ENCODE measurements at regions not wholly inside any gene's neighbourhood (a gene's known extent, or its start where the extent isn't known, plus 50 kb on each side); places are given as distances from the start of the nearest gene placed in this dataset.

DNA sequence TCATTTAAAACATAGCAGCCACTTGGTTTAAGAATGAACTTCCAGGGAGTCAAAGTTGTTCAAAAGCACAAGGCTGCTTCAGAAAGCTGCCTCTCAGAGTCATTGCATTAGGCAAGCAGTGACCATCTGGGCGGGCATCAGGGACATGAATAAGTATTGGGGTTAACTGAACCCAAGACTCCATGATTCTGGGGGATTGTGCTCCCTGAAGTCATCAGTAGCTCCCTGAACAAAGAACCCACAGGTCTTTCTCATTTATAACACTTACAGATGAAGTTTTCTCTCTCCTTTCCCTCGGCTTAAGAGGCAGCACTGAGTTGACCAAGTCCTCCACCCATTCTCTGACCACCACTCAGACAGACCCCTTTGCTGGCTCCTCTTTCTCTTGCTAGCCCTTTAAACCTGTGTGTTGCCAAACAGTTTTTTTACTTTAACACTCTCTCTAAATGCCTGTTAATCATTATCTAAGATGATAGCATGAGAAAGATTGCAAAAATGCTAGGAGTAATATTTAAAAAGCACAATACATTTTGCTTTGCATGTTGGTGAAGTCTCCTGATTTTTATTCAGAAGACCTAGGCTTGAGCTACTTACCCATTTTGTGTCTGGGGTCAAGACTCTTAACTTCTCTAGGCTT, 77.0 kb upstream of the ARHGAP29 start:
- no peaks in the 10 kb centered on the region for H3K9me3 ChIP-seq (ENCODE audit: low read length)
- H3K79me2 ChIP-seq (ENCODE audit: low read length): no peaks in the 10 kb centered on the region
- no peak for DNase-seq
- no peaks in the 10 kb centered on the region for H4K20me1 ChIP-seq (ENCODE audit: insufficient read depth, low read depth, low read length)
- H3K27me3 ChIP-seq (ENCODE audit: low read length): no peaks in the 10 kb centered on the region
- H2AFZ ChIP-seq (ENCODE audit: low read length): no peak overlapping the region
- no peaks in the 10 kb centered on the region for H3K4me1 ChIP-seq (ENCODE audit: low read length)
- no peak overlapping the region for H3K4me2 ChIP-seq (ENCODE audit: low read depth, low read length, poor library complexity, severe bottlenecking)
- no peaks in the 10 kb centered on the region for H3K9me2 ChIP-seq (replicated peaks; ENCODE audit: insufficient read depth, low read length)
- H3K36me3 ChIP-seq (ENCODE audit: insufficient read depth, low read length): no peaks in the 10 kb centered on the region
- no peak overlapping the region for H3K9ac ChIP-seq (ENCODE audit: low read length)
- no peak overlapping the region for H3K4me3 ChIP-seq (ENCODE audit: low read length)
- H3K27ac ChIP-seq (ENCODE audit: low read length): no peak overlapping the region

DNA sequence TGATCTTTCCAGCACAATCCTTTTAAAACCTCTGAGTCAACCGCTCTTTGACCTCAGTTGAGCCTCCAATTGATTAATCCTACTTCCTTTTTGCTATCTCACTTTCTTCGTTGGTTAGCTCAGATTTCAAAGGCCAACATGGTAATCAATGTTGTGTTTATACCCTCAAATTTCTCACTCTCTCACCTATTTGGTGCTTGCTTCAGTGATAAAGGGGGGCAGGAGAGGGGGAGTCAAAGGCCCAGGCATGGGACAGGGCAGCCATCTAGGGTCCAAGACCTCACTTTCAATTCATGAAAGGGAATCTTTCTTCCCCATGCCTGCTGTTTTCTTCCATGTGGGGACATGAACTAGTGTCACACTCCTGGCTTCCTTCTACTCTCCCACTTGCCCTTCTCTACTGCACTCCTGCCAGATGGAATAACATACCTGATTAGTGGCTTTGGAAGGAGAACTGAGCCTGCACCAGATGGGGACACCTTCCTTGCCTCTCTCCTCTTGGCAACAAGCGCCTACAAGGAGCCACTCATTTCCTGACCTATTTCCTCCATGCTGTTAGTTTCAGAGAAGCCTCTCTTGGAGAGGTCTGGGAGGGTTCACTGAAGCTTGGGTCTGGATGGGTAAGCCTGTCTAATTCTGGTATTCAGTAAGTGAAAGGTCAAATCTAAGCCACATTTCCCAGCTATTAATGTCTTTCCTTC, 73.3 kb upstream of the ARHGAP29 start:
- H2AFZ ChIP-seq (ENCODE audit: low read length): no peak overlapping the region
- no peaks in the 10 kb centered on the region for H3K79me2 ChIP-seq (ENCODE audit: low read length)
- H3K27me3 ChIP-seq (ENCODE audit: low read length): no peaks in the 10 kb centered on the region
- no peak overlapping the region for H3K9ac ChIP-seq (ENCODE audit: low read length)
- H3K4me3 ChIP-seq (ENCODE audit: low read length): no peak overlapping the region
- no peaks in the 10 kb centered on the region for H3K4me1 ChIP-seq (ENCODE audit: low read length)
- no peaks in the 10 kb centered on the region for H3K9me3 ChIP-seq (ENCODE audit: low read length)
- DNase-seq: no peak
- H4K20me1 ChIP-seq (ENCODE audit: insufficient read depth, low read depth, low read length): no peaks in the 10 kb centered on the region
- H3K36me3 ChIP-seq (ENCODE audit: insufficient read depth, low read length): no peaks in the 10 kb centered on the region
- no peak overlapping the region for H3K27ac ChIP-seq (ENCODE audit: low read length)
- no peak overlapping the region for H3K4me2 ChIP-seq (ENCODE audit: low read depth, low read length, poor library complexity, severe bottlenecking)
- H3K9me2 ChIP-seq (replicated peaks; ENCODE audit: insufficient read depth, low read length): no peaks in the 10 kb centered on the region

DNA sequence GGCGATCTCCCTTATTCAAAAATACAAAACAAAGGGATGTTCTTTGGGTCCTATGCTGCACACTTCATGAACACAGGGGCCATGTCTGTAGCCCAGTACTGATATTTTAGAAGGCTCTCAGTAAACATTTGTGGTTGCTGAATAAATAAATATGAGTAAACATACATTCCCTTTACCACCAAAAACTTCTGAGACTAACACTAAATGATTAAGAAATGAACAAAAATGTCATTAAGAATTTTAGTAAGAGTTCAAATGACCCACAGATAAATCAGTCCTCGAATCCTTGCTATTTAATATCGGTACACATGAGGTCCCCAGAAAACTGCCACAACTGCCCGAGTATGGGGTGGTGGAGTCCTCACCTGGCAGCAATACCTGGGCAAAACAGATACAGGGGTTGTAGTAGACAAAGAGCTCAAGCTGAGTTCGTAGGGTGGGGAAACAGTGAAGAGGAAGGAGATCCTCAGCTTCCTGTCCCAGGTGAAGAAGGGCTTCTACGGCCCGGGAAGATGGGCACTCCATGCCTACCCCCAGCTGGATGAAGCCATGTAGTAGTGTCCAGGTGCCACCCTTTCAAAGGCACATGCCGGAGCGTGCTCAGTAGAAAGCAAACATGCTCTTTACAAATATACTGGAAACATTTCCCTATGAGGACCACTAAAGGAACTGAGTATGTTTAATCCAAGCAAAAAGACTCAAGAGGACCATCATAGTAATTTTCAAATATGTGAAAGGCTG, 72.6 kb upstream of the ARHGAP29 start:
- DNase-seq: no peak
- Histone ChIP-seq H3K4me1 (ENCODE audit: low read length) (no peaks in the 10 kb centered on the region), H4K20me1 (ENCODE audit: insufficient read depth, low read depth, low read length) (no peaks in the 10 kb centered on the region), H2AFZ (ENCODE audit: low read length) (no peak overlapping the region), H3K4me3 (ENCODE audit: low read length) (no peak overlapping the region), H3K9me2 (replicated peaks; ENCODE audit: insufficient read depth, low read length) (no peaks in the 10 kb centered on the region), H3K36me3 (ENCODE audit: insufficient read depth, low read length) (no peaks in the 10 kb centered on the region), H3K9ac (ENCODE audit: low read length) (no peak overlapping the region), H3K27me3 (ENCODE audit: low read length) (no peaks in the 10 kb centered on the region), H3K4me2 (ENCODE audit: low read depth, low read length, poor library complexity, severe bottlenecking) (no peak overlapping the region), H3K27ac (ENCODE audit: low read length) (no peak overlapping the region), H3K9me3 (ENCODE audit: low read length) (no peaks in the 10 kb centered on the region), H3K79me2 (ENCODE audit: low read length) (no peaks in the 10 kb centered on the region)

DNA sequence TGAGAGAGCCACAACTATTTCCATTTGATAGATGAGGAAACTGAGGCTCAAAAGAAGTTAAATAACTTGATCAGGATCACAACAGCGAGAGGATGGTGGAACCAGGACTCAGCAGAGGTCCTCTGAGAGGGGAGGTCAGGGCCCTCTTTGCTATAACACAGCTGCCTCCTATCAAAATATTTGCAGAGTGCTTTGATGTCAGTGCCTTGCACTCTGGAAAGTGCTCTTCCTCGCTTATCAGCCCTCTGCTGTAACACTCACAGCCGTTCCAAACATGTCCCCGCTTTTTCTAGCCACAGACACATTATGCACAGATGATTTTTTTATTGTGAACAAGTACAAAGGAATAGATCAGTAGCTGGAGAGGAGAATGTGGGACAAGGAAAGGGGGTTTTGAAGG, 71.8 kb upstream of the ARHGAP29 start:
- no peak for DNase-seq
- no peak overlapping the region for H2AFZ ChIP-seq (ENCODE audit: low read length)
- no peaks in the 10 kb centered on the region for H3K9me2 ChIP-seq (replicated peaks; ENCODE audit: insufficient read depth, low read length)
- no peak overlapping the region for H3K4me3 ChIP-seq (ENCODE audit: low read length)
- no peaks in the 10 kb centered on the region for H4K20me1 ChIP-seq (ENCODE audit: insufficient read depth, low read depth, low read length)
- no peak overlapping the region for H3K9ac ChIP-seq (ENCODE audit: low read length)
- H3K36me3 ChIP-seq (ENCODE audit: insufficient read depth, low read length): no peaks in the 10 kb centered on the region
- no peaks in the 10 kb centered on the region for H3K27me3 ChIP-seq (ENCODE audit: low read length)
- H3K4me1 ChIP-seq (ENCODE audit: low read length): no peaks in the 10 kb centered on the region
- H3K9me3 ChIP-seq (ENCODE audit: low read length): no peaks in the 10 kb centered on the region
- H3K79me2 ChIP-seq (ENCODE audit: low read length): no peaks in the 10 kb centered on the region
- no peak overlapping the region for H3K27ac ChIP-seq (ENCODE audit: low read length)
- no peak overlapping the region for H3K4me2 ChIP-seq (ENCODE audit: low read depth, low read length, poor library complexity, severe bottlenecking)

DNA sequence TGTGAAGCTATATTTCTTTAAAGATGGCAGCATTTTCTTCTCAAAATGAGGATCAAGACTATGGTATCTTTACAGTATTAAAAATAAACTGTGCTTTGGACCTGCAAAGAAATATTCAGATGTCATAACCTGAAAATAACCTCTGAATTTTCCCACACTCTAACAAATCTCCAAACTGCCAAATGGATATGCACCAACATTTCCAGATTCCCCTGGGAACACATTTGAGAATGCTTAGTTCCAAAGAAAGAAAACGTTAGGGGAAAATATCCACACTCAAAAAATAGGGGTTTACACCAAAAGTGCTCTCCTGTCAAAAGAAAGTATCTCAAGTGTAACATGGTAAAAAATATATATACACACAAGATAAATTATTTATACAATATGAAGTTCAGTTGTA, 69.1 kb upstream of the ARHGAP29 start:
- H3K9me2 ChIP-seq (replicated peaks; ENCODE audit: insufficient read depth, low read length): no peaks in the 10 kb centered on the region
- H3K9me3 ChIP-seq (ENCODE audit: low read length): no peaks in the 10 kb centered on the region
- no peaks in the 10 kb centered on the region for H3K36me3 ChIP-seq (ENCODE audit: insufficient read depth, low read length)
- no peaks in the 10 kb centered on the region for H4K20me1 ChIP-seq (ENCODE audit: insufficient read depth, low read depth, low read length)
- no peaks in the 10 kb centered on the region for H3K79me2 ChIP-seq (ENCODE audit: low read length)
- no peak overlapping the region for H3K9ac ChIP-seq (ENCODE audit: low read length)
- no peaks in the 10 kb centered on the region for H3K27me3 ChIP-seq (ENCODE audit: low read length)
- no peak overlapping the region for H3K4me3 ChIP-seq (ENCODE audit: low read length)
- H2AFZ ChIP-seq (ENCODE audit: low read length): no peak overlapping the region
- no peak for DNase-seq
- no peak overlapping the region for H3K4me2 ChIP-seq (ENCODE audit: low read depth, low read length, poor library complexity, severe bottlenecking)
- no peaks in the 10 kb centered on the region for H3K4me1 ChIP-seq (ENCODE audit: low read length)
- H3K27ac ChIP-seq (ENCODE audit: low read length): no peak overlapping the region

DNA sequence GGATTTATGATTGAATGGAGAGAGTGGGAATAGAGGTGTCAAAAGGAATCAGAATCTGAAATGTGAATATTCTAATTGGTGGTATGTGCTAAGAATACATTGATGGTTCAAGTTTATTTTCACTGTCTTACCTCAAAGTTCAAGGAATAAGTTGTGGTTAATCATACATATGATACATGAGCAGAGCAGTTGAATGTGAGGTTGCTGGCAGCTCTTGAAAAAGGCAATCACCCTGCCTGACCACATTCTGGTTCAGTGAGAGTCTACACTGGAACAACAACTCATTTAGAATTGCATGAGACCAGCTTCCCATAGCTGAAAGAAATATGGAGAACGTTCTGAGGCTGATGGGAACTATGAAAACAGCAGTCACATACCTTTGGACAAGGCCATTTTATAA, 68.3 kb upstream of the ARHGAP29 start:
- Histone ChIP-seq H3K4me2 (ENCODE audit: low read depth, low read length, poor library complexity, severe bottlenecking) (no peak overlapping the region), H3K27me3 (ENCODE audit: low read length) (no peaks in the 10 kb centered on the region), H3K36me3 (ENCODE audit: insufficient read depth, low read length) (no peaks in the 10 kb centered on the region), H3K27ac (ENCODE audit: low read length) (no peak overlapping the region), H3K9me3 (ENCODE audit: low read length) (no peaks in the 10 kb centered on the region), H3K4me1 (ENCODE audit: low read length) (no peaks in the 10 kb centered on the region), H3K9ac (ENCODE audit: low read length) (no peak overlapping the region), H3K4me3 (ENCODE audit: low read length) (no peak overlapping the region), H3K9me2 (replicated peaks; ENCODE audit: insufficient read depth, low read length) (no peaks in the 10 kb centered on the region), H2AFZ (ENCODE audit: low read length) (no peak overlapping the region), H3K79me2 (ENCODE audit: low read length) (no peaks in the 10 kb centered on the region), H4K20me1 (ENCODE audit: insufficient read depth, low read depth, low read length) (no peaks in the 10 kb centered on the region)
- DNase-seq: no peak

DNA sequence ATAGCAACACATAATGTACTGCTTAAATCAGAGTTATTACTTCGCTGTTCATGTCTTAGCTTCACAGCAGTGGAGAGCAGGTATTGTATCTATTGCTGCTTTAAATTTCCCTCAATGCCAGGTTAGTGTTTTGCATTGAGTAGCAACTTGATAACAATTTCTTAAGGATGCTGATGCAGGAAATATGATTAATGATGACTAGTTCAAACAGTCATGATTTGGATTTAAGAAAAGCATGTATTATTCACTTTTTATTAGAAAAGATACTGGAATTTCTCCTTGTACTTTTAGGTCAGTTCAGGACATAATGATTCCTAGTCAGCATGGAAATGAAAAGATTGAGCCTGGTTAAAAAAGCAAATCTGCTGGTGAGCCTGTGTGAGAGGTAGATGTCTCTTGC, 67.2 kb upstream of the ARHGAP29 start:
- H3K4me1 ChIP-seq (ENCODE audit: low read length): no peaks in the 10 kb centered on the region
- H3K9me2 ChIP-seq (replicated peaks; ENCODE audit: insufficient read depth, low read length): no peaks in the 10 kb centered on the region
- no peak overlapping the region for H3K27ac ChIP-seq (ENCODE audit: low read length)
- no peaks in the 10 kb centered on the region for H3K79me2 ChIP-seq (ENCODE audit: low read length)
- H3K9me3 ChIP-seq (ENCODE audit: low read length): no peaks in the 10 kb centered on the region
- H3K9ac ChIP-seq (ENCODE audit: low read length): no peak overlapping the region
- H3K4me2 ChIP-seq (ENCODE audit: low read depth, low read length, poor library complexity, severe bottlenecking): no peak overlapping the region
- no peaks in the 10 kb centered on the region for H4K20me1 ChIP-seq (ENCODE audit: insufficient read depth, low read depth, low read length)
- no peak overlapping the region for H3K4me3 ChIP-seq (ENCODE audit: low read length)
- no peak for DNase-seq
- no peaks in the 10 kb centered on the region for H3K27me3 ChIP-seq (ENCODE audit: low read length)
- no peak overlapping the region for H2AFZ ChIP-seq (ENCODE audit: low read length)
- H3K36me3 ChIP-seq (ENCODE audit: insufficient read depth, low read length): no peaks in the 10 kb centered on the region

DNA sequence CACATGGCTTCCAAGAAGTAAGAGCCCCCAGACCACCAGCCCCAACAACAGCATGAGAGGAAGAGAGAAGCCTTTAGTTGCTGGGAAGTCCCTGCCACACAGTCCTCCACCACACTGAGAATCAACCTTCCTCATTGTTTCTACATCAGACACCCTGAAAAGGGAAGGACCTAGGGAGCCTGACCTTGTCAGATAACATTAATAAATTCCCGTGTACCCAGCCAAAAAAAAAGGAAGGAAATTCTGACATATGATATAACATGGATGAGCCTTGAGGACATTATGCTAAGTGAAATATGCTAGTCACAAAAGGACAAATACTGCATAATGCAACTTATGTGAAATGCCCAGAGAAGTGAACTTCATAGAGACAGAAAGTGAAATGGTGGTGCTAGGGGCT, 65.6 kb upstream of the ARHGAP29 start:
- H3K9me2 ChIP-seq (replicated peaks; ENCODE audit: insufficient read depth, low read length): no peaks in the 10 kb centered on the region
- DNase-seq: no peak
- no peaks in the 10 kb centered on the region for H3K79me2 ChIP-seq (ENCODE audit: low read length)
- H3K36me3 ChIP-seq (ENCODE audit: insufficient read depth, low read length): no peaks in the 10 kb centered on the region
- no peak overlapping the region for H2AFZ ChIP-seq (ENCODE audit: low read length)
- H3K4me1 ChIP-seq (ENCODE audit: low read length): no peaks in the 10 kb centered on the region
- no peaks in the 10 kb centered on the region for H4K20me1 ChIP-seq (ENCODE audit: insufficient read depth, low read depth, low read length)
- H3K4me3 ChIP-seq (ENCODE audit: low read length): no peak overlapping the region
- no peaks in the 10 kb centered on the region for H3K27me3 ChIP-seq (ENCODE audit: low read length)
- H3K27ac ChIP-seq (ENCODE audit: low read length): no peak overlapping the region
- no peaks in the 10 kb centered on the region for H3K9me3 ChIP-seq (ENCODE audit: low read length)
- no peak overlapping the region for H3K9ac ChIP-seq (ENCODE audit: low read length)
- H3K4me2 ChIP-seq (ENCODE audit: low read depth, low read length, poor library complexity, severe bottlenecking): no peak overlapping the region

Measured in Karpas-422 (cell line).